Breast epithelium (tissue), 4 donors: ENCODE measurements at regions not wholly inside any gene's neighbourhood (a gene's known extent, or its start where the extent isn't known, plus 50 kb on each side); places are given as distances from the start of the nearest gene placed in this dataset.

ENCODE experiments used
- DNase-seq, 2 donors: peaks; one replicate each; pipeline ENCODE4 v3.0.0-alpha.2; 2019; ENCODE audit warnings: low spot score in 2 of 2
- H3K27ac ChIP-seq, 2 donors: fragments of 200-600 bp; sonication (generic) in 1 of 2; one replicate each; pipeline ENCODE4 v1.5.1; 2016 to 2019; ENCODE audit warnings: mild to moderate bottlenecking in 1 of 2
- H3K27me3 ChIP-seq, 2 donors: fragments of 200-600 bp; sonication (generic) in 1 of 2; one replicate each; pipeline versions ENCODE4 v1.5.1 to v1.6.0; 2017 to 2019; ENCODE audit warnings: control low read depth in 1 of 2, mild to moderate bottlenecking in 1 of 2
- H3K36me3 ChIP-seq: fragments of 200-600 bp; one replicate; pipeline ENCODE4 v1.5.1; 2019
- H3K4me1 ChIP-seq, 2 donors: fragments of 200-600 bp; sonication (generic); one replicate each; pipeline ENCODE4 v1.5.1; 2016 to 2019; ENCODE audit warnings: control low read depth in 1 of 2
- H3K4me3 ChIP-seq, 3 donors: fragments of 200-600 bp; sonication (generic); 1 replicate in 2 of 3; 2 replicates in 1 of 3; pipeline ENCODE4 v1.5.1; 2016 to 2019; ENCODE audit warnings: mild to moderate bottlenecking in 3 of 3, moderate library complexity in 2 of 3
- H3K9me3 ChIP-seq, 2 donors: fragments of 200-600 bp; sonication (generic) in 1 of 2; one replicate each; pipeline ENCODE4 v1.5.1; 2016 to 2019; ENCODE audit warnings: control low read depth in 1 of 2
- CTCF ChIP-seq, 3 donors: fragments of 450-650 bp; IDR thresholded peaks; one replicate each; pipeline ENCODE4 v1.5.1; 2016 to 2017; ENCODE audit warnings: antibody characterized with exemption in 3 of 3, mild to moderate bottlenecking in 3 of 3, moderate library complexity in 3 of 3
- POLR2A ChIP-seq: fragments of 450-650 bp; IDR thresholded peaks from one replicate; pipeline ENCODE4 v1.6.1; 2016; ENCODE audit warnings: antibody characterized with exemption, mild to moderate bottlenecking, moderate library complexity
- POLR2AphosphoS5 ChIP-seq, 3 donors: sonication (generic); formaldehyde crosslinking; IDR thresholded peaks; one replicate each; pipeline ENCODE4 v1.6.1; 2017; ENCODE audit warnings: antibody characterized with exemption in 3 of 3
- intact Hi-C: fragments of 100-400 bp; cut with DNase I; formaldehyde crosslinking; loops from one replicate; pipeline ENCODE4 v1.15.1; 2023; ENCODE audit warnings: low total_unique reads

DNA sequence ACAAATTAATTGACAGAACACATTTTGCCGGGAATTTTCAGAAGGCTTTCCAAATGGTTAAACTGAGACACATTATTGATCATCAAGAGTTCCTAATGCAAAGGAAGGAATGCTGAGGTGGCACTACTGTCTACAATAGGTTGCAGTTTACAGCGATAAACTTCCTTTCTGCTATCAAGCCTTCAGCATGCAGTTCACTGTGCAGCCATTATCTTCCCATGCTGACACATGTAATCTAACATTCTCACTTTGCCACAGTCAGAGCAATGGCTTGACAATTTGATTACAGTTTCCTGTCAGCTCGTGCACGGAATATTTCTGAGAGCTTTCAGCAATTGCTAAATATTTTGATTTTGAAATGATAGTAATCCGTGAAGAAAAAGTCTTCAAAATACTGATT lies 166.9 kb upstream of the PRMT6 start:
- no peaks in the 10 kb centered on the region for H3K4me1 ChIP-seq
- H3K27ac ChIP-seq = no peak overlapping the region
- intact Hi-C loops = loop anchor here (5.0 kb wide), 1 partner anchor 1217 kb away; no protein-coding TSS in a partner anchor
- TF ChIP-seq POLR2AphosphoS5 (IDR thresholded peaks at IDR 0.05) = no peak
- no peak for TF ChIP-seq POLR2A
- no peak for TF ChIP-seq CTCF (IDR thresholded peaks at IDR 0.05)
- no peak for DNase-seq
- no peaks in the 10 kb centered on the region for H3K27me3 ChIP-seq
- H3K4me3 ChIP-seq = no peak overlapping the region
- H3K9me3 ChIP-seq = no peaks in the 10 kb centered on the region
- no peaks in the 10 kb centered on the region for H3K36me3 ChIP-seq

DNA sequence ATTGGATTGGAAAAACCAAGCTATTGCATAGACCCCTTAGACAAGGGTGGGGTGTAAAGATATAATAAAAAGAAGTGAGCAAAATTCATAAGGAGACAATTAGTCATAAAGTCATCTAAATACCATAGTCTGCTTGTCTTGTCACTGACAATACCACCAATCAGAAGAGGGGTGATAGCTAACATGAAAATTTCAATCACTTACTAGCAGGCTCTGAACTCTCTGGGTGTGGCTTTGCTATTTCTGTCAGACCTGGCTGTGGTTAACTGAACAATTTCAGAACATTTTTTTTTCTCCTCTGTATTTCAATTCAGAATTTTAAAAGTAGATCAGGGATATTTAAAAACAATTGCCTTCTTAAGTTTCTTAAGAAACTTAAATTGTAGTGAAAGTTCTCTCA lies 158.5 kb upstream of the PRMT6 start:
- H3K27ac ChIP-seq = no peak overlapping the region
- intact Hi-C loops = no loop called here
- H3K27me3 ChIP-seq = no peaks in the 10 kb centered on the region
- H3K4me1 ChIP-seq = no peaks in the 10 kb centered on the region
- H3K9me3 ChIP-seq = no peaks in the 10 kb centered on the region
- DNase-seq = no peak
- H3K36me3 ChIP-seq = no peaks in the 10 kb centered on the region
- TF ChIP-seq POLR2AphosphoS5 (IDR thresholded peaks at IDR 0.05) (no peak), CTCF (IDR thresholded peaks at IDR 0.05) (no peak), POLR2A (no peak)
- H3K4me3 ChIP-seq = no peak overlapping the region

- no peaks in the 10 kb centered on the region for H3K27me3 ChIP-seq
- H3K4me3 ChIP-seq = no peak overlapping the region
- TF ChIP-seq CTCF (IDR thresholded peaks at IDR 0.05) (no peak), POLR2A (no peak), POLR2AphosphoS5 (IDR thresholded peaks at IDR 0.05) (no peak)
- H3K27ac ChIP-seq = no peak overlapping the region
- no peaks in the 10 kb centered on the region for H3K4me1 ChIP-seq
- intact Hi-C loops = no loop called here
- DNase-seq = no peak
- H3K36me3 ChIP-seq = no peaks in the 10 kb centered on the region
- no peaks in the 10 kb centered on the region for H3K9me3 ChIP-seq
Measured at GRCh38 chr1:106899644-106900043, 156.8 kb upstream of the PRMT6 start.

DNA sequence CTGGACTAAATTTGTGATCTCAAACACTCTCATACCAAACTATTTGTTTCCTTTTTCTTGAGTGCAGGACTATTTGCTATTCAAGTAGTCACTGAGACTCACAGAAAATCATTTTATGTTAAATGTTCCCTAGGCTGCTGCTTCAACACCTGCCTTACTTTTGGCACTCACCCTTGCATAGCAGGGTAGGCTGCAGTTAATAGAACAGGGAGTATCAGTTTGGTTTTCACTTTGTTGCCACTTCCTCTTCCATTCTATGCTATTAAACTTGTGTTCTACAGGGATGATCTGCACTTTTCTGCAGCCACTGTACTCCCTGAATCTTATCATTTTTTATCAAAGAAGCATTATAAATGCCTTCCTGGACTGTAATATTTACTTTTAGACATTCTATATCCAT lies 148.7 kb upstream of the PRMT6 start:
- TF ChIP-seq POLR2AphosphoS5 (IDR thresholded peaks at IDR 0.05) (no peak), CTCF (IDR thresholded peaks at IDR 0.05) (no peak), POLR2A (no peak)
- DNase-seq = no peak
- intact Hi-C loops = no loop called here
- Histone ChIP-seq H3K27me3 (no peaks in the 10 kb centered on the region), H3K4me1 (no peaks in the 10 kb centered on the region), H3K36me3 (no peaks in the 10 kb centered on the region), H3K9me3 (no peaks in the 10 kb centered on the region), H3K4me3 (no peak overlapping the region), H3K27ac (no peak overlapping the region)

DNA sequence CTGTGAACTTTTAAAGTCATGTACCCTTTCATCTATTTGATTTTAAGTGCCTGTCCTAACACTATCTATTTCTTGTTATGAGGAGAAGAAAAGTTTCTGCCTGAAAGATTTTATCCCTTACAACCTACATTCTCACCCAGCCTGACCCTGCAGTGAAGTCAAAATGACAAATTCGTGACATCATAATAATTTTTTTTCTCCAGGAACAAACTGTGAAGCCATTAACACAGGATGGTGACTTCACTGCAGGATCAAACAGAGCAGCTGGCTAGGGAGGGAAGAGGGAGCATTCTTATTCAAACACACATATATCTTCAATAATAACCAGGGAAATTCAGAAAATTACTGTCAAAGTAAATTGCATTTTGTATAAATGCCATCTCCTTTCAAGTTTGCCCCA lies 147.8 kb upstream of the PRMT6 start:
- intact Hi-C loops = no loop called here
- Histone ChIP-seq H3K4me1 (no peaks in the 10 kb centered on the region), H3K4me3 (no peak overlapping the region), H3K9me3 (no peaks in the 10 kb centered on the region), H3K36me3 (no peaks in the 10 kb centered on the region), H3K27me3 (no peaks in the 10 kb centered on the region), H3K27ac (no peak overlapping the region)
- DNase-seq = no peak
- TF ChIP-seq CTCF (IDR thresholded peaks at IDR 0.05) (no peak), POLR2AphosphoS5 (IDR thresholded peaks at IDR 0.05) (no peak), POLR2A (no peak)
